H1 (cell line): ENCODE measurements at regions not wholly inside any gene's neighbourhood (a gene's known extent, or its start where the extent isn't known, plus 50 kb on each side); places are given as distances from the start of the nearest gene placed in this dataset.
A peak's percentile ranks its signal among the peaks of the same experiment; 100 is the strongest.
"Not testable (repeated sequence)": the region's sequence is repeated elsewhere in the genome, so short reads cannot be mapped to it uniquely, and the experiment has no call there.

Experiments
- CTCF ChIA-PET: fragments of 300-600 bp; sonication (Branson Sonifier 250); formaldehyde crosslinking; loops from one replicate; lab custom pipeline; 2021; ENCODE audit not compliant: partially characterized antibody; lab: Charles Lee
- POLR2A ChIA-PET: fragments of 300-600 bp; sonication (Branson Sonifier 250); formaldehyde crosslinking; loops from one replicate; lab custom pipeline; 2021; ENCODE audit warnings: inconsistent platforms; ENCODE audit not compliant: partially characterized antibody; lab: Charles Lee
- DNase-seq, 2 experiments: peaks; one replicate each; pipeline versions ENCODE4 v3.0.0 to v3.0.0-alpha.2; 2010 to 2022; ENCODE audit warnings: low spot score in 2 of 2, low read depth in 1 of 2, mixed read lengths in 1 of 2
- FAIRE-seq: peaks from 2 replicates; lab custom pipeline; 2011; peaks lifted over from hg19 to GRCh38; lab: Jason Lieb, UNC
- H2AFZ ChIP-seq: 2 replicates; pipeline ENCODE4 v1.8.1; 2012; ENCODE audit warnings: low read length, inconsistent platforms
- H2AK5ac ChIP-seq: 2 replicates; pipeline ENCODE4 v1.6.1; 2013; ENCODE audit warnings: low read depth, low read length
- H2BK120ac ChIP-seq: replicated peaks from 2 replicates; pipeline ENCODE3; 2013; ENCODE audit warnings: low read depth, low read length, inconsistent platforms
- H2BK12ac ChIP-seq: 2 replicates; pipeline ENCODE4 v1.6.1; 2013; ENCODE audit warnings: low read depth, low read length
- H2BK15ac ChIP-seq: 2 replicates; pipeline ENCODE4 v1.6.1; 2013; ENCODE audit warnings: low read length
- H2BK20ac ChIP-seq: 2 replicates; pipeline ENCODE4 v1.6.1; 2013; ENCODE audit warnings: low read length
- H2BK5ac ChIP-seq: 2 replicates; pipeline ENCODE4 v1.6.1; 2013; ENCODE audit warnings: low read depth, low read length
- H3K14ac ChIP-seq: 2 replicates; pipeline ENCODE4 v1.6.1; 2013; ENCODE audit warnings: inconsistent platforms; ENCODE audit not compliant: insufficient read length
- H3K18ac ChIP-seq: 2 replicates; pipeline ENCODE4 v1.6.1; 2013; ENCODE audit warnings: low read length; ENCODE audit errors: extremely low read depth
- H3K23ac ChIP-seq: 2 replicates; pipeline ENCODE4 v1.6.1; 2013; ENCODE audit warnings: inconsistent platforms; ENCODE audit not compliant: insufficient read length
- H3K23me2 ChIP-seq: 2 replicates; pipeline ENCODE4 v1.6.1; 2013; ENCODE audit warnings: low read depth, low read length
- H3K27ac ChIP-seq: 2 replicates; pipeline ENCODE4 v1.6.1; 2011; ENCODE audit warnings: low read depth, low read length, inconsistent platforms
- H3K27me3 ChIP-seq, 4 experiments: replicated peaks in 1 of 4; 1 replicate in 1 of 4; 2 replicates in 3 of 4; pipeline versions ENCODE4 v1.6.1 to v1.8.1; 2011 to 2013; ENCODE audit warnings: low read length in 3 of 4, mild to moderate bottlenecking in 3 of 4, inconsistent platforms in 2 of 4, mixed read lengths in 2 of 4, moderate library complexity in 1 of 4; ENCODE audit not compliant: control insufficient read depth in 3 of 4, insufficient read depth in 3 of 4; ENCODE audit errors: extremely low read depth in 1 of 4
- H3K36me3 ChIP-seq, 4 experiments: 2 replicates each; pipeline versions ENCODE4 v1.6.1 to v1.8.1; 2011 to 2013; ENCODE audit warnings: mild to moderate bottlenecking in 4 of 4, low read length in 3 of 4, moderate library complexity in 2 of 4, control low read depth in 1 of 4, inconsistent platforms in 1 of 4; ENCODE audit not compliant: insufficient read depth in 4 of 4, control insufficient read depth in 2 of 4
- H3K4ac ChIP-seq: replicated peaks from 2 replicates; pipeline ENCODE3; 2013; ENCODE audit warnings: low read length, low read depth, mixed read lengths, inconsistent platforms; ENCODE audit not compliant: insufficient read length
- H3K4me1 ChIP-seq, 4 experiments: replicated peaks in 1 of 4; 1 replicate in 1 of 4; 2 replicates in 3 of 4; pipeline versions ENCODE4 v1.6.1 to v1.8.1; 2011 to 2013; ENCODE audit warnings: low read length in 3 of 4, inconsistent platforms in 2 of 4, mixed read lengths in 1 of 4; ENCODE audit not compliant: insufficient read depth in 4 of 4, control insufficient read depth in 3 of 4
- H3K4me2 ChIP-seq, 2 experiments: 2 replicates each; pipeline versions ENCODE4 v1.6.1 to v1.8.1; 2011 to 2013; ENCODE audit warnings: low read depth in 2 of 2, low read length in 2 of 2, control low read depth in 1 of 2, inconsistent platforms in 1 of 2, mild to moderate bottlenecking in 1 of 2; ENCODE audit not compliant: insufficient read depth in 1 of 2
- H3K4me3 ChIP-seq, 4 experiments: fragments of 200-600, 300-600 bp in 1 of 4; sonication (generic), shearing (Covaris generic), sonication (Bioruptor Twin) in 1 of 4; 2 replicates each; pipeline versions ENCODE4 v1.5.1 to v1.8.1; 2011 to 2016; ENCODE audit warnings: low read length in 4 of 4, low read depth in 3 of 4, control low read depth in 2 of 4, inconsistent platforms in 2 of 4, mild to moderate bottlenecking in 2 of 4, mixed read lengths in 1 of 4, moderate library complexity in 1 of 4; ENCODE audit not compliant: insufficient read depth in 2 of 4; ENCODE audit errors: extremely low read depth in 1 of 4
- H3K56ac ChIP-seq: replicated peaks from 2 replicates; pipeline ENCODE3; 2013; ENCODE audit warnings: low read depth, mild to moderate bottlenecking, mixed read lengths, low read length, inconsistent platforms; ENCODE audit not compliant: insufficient read length
- H3K79me1 ChIP-seq: 2 replicates; pipeline ENCODE4 v1.6.1; 2013; ENCODE audit warnings: low read depth, low read length, control low read depth
- H3K79me2 ChIP-seq, 2 experiments: 2 replicates each; pipeline versions ENCODE4 v1.6.1 to v1.8.1; 2012 to 2013; ENCODE audit warnings: low read length in 2 of 2, mild to moderate bottlenecking in 2 of 2, inconsistent platforms in 1 of 2; ENCODE audit not compliant: insufficient read depth in 2 of 2, control insufficient read depth in 1 of 2
- H3K9ac ChIP-seq, 4 experiments: replicated peaks in 1 of 4; 1 replicate in 1 of 4; 2 replicates in 3 of 4; pipeline versions ENCODE4 v1.6.1 to v1.8.1; 2011 to 2013; ENCODE audit warnings: low read depth in 3 of 4, low read length in 3 of 4, control low read depth in 2 of 4, mild to moderate bottlenecking in 2 of 4, moderate library complexity in 2 of 4, inconsistent platforms in 1 of 4; ENCODE audit errors: extremely low read depth in 1 of 4
- H3K9me3 ChIP-seq, 2 experiments: 2 replicates each; pipeline versions ENCODE4 v1.6.1 to v1.8.1; 2012 to 2013; ENCODE audit warnings: mild to moderate bottlenecking in 2 of 2, moderate library complexity in 2 of 2, control low read depth in 1 of 2, inconsistent platforms in 1 of 2, low read depth in 1 of 2, low read length in 1 of 2, mixed read lengths in 1 of 2; ENCODE audit not compliant: insufficient read depth in 2 of 2
- H4K20me1 ChIP-seq, 2 experiments: replicated peaks in 1 of 2; 2 replicates each; pipeline versions ENCODE3 to v1.8.1; 2011 to 2013; ENCODE audit warnings: inconsistent platforms in 2 of 2, low read length in 2 of 2, mild to moderate bottlenecking in 1 of 2; ENCODE audit not compliant: insufficient read depth in 2 of 2, control insufficient read depth in 1 of 2
- H4K5ac ChIP-seq: 2 replicates; pipeline ENCODE4 v1.6.1; 2013; ENCODE audit warnings: low read length, low read depth, mixed read lengths, inconsistent platforms; ENCODE audit not compliant: insufficient read length
- H4K8ac ChIP-seq: 2 replicates; pipeline ENCODE4 v1.8.0; 2013; ENCODE audit warnings: mild to moderate bottlenecking, moderate library complexity, low read length, inconsistent platforms; ENCODE audit not compliant: insufficient read depth; ENCODE audit errors: extremely low read depth
- H4K91ac ChIP-seq: replicated peaks from 2 replicates; pipeline ENCODE3; 2013; ENCODE audit warnings: low read length, mixed read lengths, inconsistent platforms; ENCODE audit not compliant: insufficient read length
- YY1 ChIP-seq: IDR thresholded peaks from 2 replicates; pipeline ENCODE4 v1.6.1; 2011; ENCODE audit warnings: low read depth, mild to moderate bottlenecking, low read length
- WGBS, 2 experiments: shearing (Covaris generic) in 1 of 2; methylation state at CpG; one replicate each; pipeline versions ENCODE4 v1.1.6 to v1.1.7; 2013 to 2015; ENCODE audit warnings: low lambda C conversion rate in 2 of 2, mixed read lengths in 2 of 2, inconsistent platforms in 1 of 2, low coverage in 1 of 2, missing lambda C conversion rate in 1 of 2; ENCODE audit not compliant: insufficient replicate concordance in 2 of 2, insufficient coverage in 1 of 2, insufficient read length in 1 of 2; ENCODE audit errors: extremely low coverage in 1 of 2, missing lambda C conversion rate in 1 of 2; 5-methylcytosine and 5-hydroxymethylcytosine counted together

DNA sequence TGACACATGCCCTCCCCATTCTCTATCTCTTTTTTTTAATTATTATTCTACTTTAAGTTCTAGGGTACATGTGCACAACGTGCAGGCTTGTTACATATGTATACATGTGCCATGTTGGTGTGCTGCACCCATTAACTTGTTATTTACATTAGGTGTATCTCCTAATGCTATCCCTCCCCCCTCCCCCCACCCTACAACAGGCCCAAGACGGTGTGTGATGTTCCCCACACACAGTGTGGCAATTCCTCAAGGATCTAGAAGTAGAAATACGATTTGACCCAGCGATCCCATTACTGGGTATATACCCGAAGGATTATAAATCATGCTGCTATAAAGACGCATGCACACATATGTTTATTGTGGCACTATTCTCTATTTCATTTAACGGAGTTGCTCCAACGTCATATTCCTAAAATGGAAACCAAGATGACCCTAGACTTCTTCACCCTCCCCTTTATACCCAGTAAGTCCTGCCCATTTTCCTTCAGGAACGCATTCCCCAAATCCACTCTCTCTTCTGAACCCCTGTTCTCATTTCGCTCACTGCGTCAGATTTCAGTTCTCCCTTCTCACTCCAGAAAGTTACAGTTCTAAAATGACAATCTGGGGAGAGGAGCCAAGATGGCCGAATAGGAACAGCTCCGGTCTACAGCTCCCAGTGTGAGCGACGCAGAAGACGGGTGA is 175.6 kb downstream of the MEX3B start:
- WGBS, 2 experiments, result 90% methylated on average over 11 of the region's 16 CpGs; no CpG with 5 or more reads in 1 of the 2 experiments
- DNase-seq, CTCF ChIA-PET: not testable (repeated sequence)

More for the DNA sequence above, 175.6 kb downstream of the MEX3B start:
- not testable (repeated sequence) for H4K8ac ChIP-seq, H2AK5ac ChIP-seq, H4K20me1 ChIP-seq, H3K23ac ChIP-seq, H2BK15ac ChIP-seq, H3K9me3 ChIP-seq, H3K27ac ChIP-seq, H2BK5ac ChIP-seq, H4K91ac ChIP-seq, H3K27me3 ChIP-seq, H2BK20ac ChIP-seq, H3K23me2 ChIP-seq, H3K4ac ChIP-seq, H3K79me2 ChIP-seq, H3K79me1 ChIP-seq, H2BK120ac ChIP-seq, H3K14ac ChIP-seq, H4K5ac ChIP-seq, FAIRE-seq, H3K36me3 ChIP-seq, H3K4me1 ChIP-seq
- TF ChIP-seq YY1, result peak; percentile 58; the same call in 1 of the 2 replicates
- peak overlapping the region; percentile 65 for H3K56ac ChIP-seq
- peak overlapping the region; percentile 92; the same call in 1 of the 2 replicates for H2AFZ ChIP-seq
- H3K9ac ChIP-seq, result peak overlapping the region in 3 of 4 experiments; percentile 38 to 90 (median 51); a peak in 5 of 7 replicates
- H3K4me2 ChIP-seq, result peak overlapping the region; percentile 52 to 91
- H3K4me3 ChIP-seq, result peak overlapping the region; percentile 18 to 60 (median 41); a peak in 6 of 8 replicates
- H3K18ac ChIP-seq, result peak overlapping the region; percentile 95
- peak overlapping the region; percentile 80; the same call in 1 of the 2 replicates for H2BK12ac ChIP-seq
- POLR2A ChIA-PET, result interaction anchor here (1.2 kb wide), 1 partner anchor 27 kb away, joined by 3 read pairs; no protein-coding TSS in a partner anchor
